ENCODE measurements at regions not wholly inside any gene's neighbourhood (a gene's known extent, or its start where the extent isn't known, plus 50 kb on each side); places are given as distances from the start of the nearest gene placed in this dataset.

- TF ChIP-seq CUX1 (IDR thresholded peaks at IDR 0.05; ENCODE audit: insufficient replicate concordance, low read depth, low read length) (no peak), CBFB (IDR thresholded peaks at IDR 0.05; ENCODE audit: low read depth) (no peak), RUNX3 (IDR thresholded peaks at IDR 0.05; ENCODE audit: low read length) (no peak), CEBPZ (IDR thresholded peaks at IDR 0.05; ENCODE audit: low read depth, low read length) (no peak), MTA2 (IDR thresholded peaks at IDR 0.05; ENCODE audit: low read depth) (no peak), EP300 (IDR thresholded peaks at IDR 0.05; ENCODE audit: borderline replicate concordance in 1 of 2, control insufficient read depth in 1 of 2, low read depth in 2 of 2, low read length in 2 of 2) (no peak), NR2C2 (IDR thresholded peaks at IDR 0.05; ENCODE audit: borderline replicate concordance, control insufficient read depth, insufficient read length, low read depth) (no peak)
These were observed 98.3 kb upstream of the CHD6 start (continued) for GRCh38 chr20:41716436-41716835.
